ENCODE measurements at regions not wholly inside any gene's neighbourhood (a gene's known extent, or its start where the extent isn't known, plus 50 kb on each side); places are given as distances from the start of the nearest gene placed in this dataset.

DNA sequence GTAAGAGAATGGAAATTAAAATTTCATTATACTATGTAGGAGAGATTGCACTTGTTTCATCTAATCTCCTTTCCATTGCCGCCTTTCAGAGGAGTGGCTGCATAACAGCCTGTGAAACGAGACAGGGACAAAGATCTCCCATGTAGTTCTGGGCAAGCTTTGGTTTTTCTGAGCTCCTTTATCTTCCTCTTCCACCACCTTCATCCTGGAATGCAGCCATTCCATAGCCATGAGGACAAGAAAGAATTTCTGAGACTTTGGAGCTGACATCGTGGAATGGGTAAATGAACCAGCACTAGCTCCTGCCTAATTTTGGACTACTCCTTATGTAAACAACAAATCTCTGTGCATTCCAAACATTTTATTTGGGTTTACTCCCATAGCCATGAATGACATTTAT, 1587.3 kb upstream of the TENM3 start:
- no peak for DNase-seq (ENCODE audit: low spot score)

GRCh38 chr4:180657881-180658280, 1585.3 kb upstream of the TENM3 start:
- no peak for DNase-seq (ENCODE audit: low spot score)

DNA sequence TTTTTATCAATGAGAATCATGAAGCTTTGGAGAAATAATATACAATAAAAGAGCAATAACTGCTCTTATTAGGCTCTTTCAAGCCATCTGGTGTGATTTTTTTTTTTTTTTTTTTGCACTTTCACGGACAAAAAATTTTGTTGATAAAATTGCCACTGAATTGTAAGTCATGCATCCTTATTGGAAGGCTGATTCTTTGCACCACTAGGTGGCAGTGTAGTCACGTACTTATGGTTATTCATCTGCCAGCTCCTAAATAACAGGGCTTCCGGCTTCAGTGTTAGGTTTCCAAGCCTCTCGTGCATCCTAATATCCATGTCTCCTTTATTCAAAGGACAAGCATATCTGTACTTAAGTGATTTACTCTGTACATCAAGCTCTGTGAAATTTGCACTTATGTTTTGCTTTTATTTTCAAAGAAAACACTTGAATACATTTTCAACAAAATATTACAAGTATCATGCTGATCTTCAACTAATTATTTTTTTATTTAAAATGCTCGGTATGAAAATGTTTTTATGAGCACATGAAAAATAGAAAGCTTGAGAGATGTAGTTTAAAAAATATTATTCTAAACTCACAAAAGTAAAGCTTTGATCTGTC, 1578.3 kb upstream of the TENM3 start:
- DNase-seq (ENCODE audit: low spot score), result peak; percentile 80

DNA sequence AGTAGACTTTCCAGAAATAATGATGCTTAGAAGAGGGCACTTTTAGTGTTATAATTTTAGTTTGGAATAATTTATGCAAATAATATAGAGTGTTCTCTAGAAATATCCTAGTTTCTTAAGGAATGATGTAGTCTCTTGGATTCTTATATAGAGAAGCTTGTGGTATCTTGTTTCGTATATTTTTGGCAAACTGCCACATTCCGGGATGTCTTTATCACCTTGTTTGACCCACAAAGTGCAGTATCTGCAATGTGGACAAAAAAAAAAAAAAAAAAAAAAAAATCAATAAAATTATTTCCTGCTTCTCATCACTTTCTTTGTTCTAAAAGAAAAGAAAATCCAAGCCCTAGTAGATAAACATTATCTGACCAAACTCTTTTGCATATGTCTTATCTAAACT, 1577.7 kb upstream of the TENM3 start:
- no peak for DNase-seq (ENCODE audit: low spot score)

DNA sequence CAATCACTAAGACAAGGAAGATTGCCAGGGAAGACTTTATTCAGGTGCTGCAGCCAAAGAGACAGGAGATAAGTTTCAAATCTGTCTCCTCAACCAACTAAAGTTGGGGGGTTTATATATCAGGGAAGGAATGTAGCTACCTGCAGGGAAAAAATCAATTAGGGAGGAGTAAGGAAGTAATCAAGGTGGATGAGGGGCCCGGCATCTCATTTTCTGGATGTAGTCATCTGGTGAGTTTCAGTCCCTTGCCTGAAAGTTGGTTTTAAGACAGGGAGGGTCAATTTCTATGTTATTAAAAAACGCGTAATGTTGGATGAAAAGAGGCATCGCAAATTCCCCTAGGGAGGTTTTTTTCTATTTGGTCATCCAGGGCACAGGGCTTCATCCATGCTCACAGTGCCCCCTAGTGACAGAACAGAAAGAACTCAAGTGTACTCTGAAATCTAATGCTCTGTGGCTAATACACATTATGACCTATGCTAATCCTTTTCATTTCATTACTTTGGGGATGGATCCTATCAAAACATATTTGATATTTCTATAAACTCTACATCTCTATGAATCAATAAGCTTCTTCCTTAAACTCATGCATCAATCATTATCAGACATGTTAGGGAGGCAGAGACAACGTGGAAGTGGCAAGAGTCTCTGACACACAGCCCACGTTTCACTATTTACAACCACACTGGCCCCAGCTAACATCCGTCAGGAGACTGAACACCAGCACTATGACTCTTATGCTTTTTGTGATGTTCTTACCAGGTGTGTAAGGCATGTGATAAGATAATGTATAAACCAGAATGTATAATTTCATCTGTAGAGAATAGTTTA, 1577.0 kb upstream of the TENM3 start:
- DNase-seq (ENCODE audit: low spot score), result peak; percentile 76

GRCh38 chr4:180668732-180669131, 1574.5 kb upstream of the TENM3 start:
- no peak for DNase-seq (ENCODE audit: low spot score)

GRCh38 chr4:180669680-180670079, 1573.5 kb upstream of the TENM3 start:
- no peak for DNase-seq (ENCODE audit: low spot score)

DNA sequence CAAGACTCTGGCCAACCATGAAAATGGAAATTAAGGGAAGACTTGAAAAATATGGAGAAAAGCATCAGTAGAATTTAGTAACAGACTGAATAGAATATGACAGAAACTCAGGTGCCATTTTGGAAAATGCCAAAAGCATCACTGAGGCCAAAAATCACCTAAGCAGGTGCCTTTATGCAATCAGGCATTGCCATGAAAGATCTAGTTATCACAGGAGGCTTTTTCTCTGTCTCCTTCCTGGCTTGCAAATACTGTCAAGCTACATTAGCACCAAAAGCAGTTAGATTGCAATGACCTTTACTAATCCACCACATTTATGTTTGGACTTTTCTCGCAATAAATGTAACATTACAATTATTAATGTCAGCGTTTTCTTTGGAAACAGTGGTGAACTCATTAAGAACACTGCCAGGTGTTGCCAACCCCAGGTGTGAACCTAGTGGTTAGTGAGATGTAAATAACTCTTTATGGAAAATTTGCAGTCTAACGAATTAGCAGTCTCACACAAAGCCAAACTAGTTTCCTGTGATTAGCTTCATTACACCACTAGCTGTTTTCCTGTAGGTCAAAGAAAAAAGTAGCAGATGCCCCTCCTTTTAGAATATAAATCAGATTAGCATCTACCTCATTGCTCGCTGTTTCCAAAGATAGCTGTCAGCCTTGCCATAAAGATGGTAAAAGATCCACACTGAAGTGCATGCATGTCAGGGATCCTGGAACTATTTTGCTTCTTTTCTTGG, 1568.4 kb upstream of the TENM3 start:
- DNase-seq (ENCODE audit: low spot score), result no peak

DNA sequence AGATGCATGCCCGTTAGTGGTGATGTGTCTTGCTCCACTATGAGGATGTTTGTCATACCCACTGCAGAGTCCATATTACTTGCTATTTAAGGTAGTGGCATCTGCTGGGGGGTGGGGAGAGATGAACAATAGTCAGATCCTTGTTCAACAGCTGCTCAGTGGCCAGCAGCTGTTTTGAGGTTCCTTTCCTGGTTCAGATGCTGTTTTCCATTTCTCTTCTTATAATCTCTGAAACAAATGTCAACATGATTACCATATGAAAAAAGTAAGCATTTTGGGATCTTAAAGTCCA, 1567.9 kb upstream of the TENM3 start:
- DNase-seq (ENCODE audit: low spot score), result no peak

- DNase-seq (ENCODE audit: low spot score), result no peak
These were observed 1562.9 kb upstream of the TENM3 start for GRCh38 chr4:180680305-180680704.

- no peak for DNase-seq (ENCODE audit: low spot score)
These were observed 1560.4 kb upstream of the TENM3 start for GRCh38 chr4:180682776-180683175.

DNA sequence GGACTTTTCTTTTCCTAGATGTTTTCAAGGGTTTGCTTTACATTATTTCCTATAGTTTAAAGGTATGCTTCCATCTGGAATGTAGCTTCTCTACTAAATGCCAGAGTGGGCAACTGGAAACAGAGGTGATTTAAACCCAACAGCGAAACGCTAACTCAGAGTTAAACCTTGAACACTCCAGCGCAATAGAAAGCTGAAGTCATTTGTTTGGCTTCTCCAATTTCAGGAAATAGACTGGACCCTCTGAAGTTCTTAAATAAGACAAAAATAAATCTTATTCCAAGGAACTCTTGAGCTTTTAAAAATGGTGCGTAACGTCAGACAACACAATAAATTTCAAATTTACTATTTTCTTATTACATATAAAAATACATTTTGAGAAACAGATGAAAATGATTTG, 1560.0 kb upstream of the TENM3 start:
- no peak for DNase-seq (ENCODE audit: low spot score)

- no peak for DNase-seq (ENCODE audit: low spot score)
These were observed 1554.7 kb upstream of the TENM3 start for GRCh38 chr4:180688480-180688879.

GRCh38 chr4:180694875-180695274, 1548.3 kb upstream of the TENM3 start:
- no peak for DNase-seq (ENCODE audit: low spot score)

DNA sequence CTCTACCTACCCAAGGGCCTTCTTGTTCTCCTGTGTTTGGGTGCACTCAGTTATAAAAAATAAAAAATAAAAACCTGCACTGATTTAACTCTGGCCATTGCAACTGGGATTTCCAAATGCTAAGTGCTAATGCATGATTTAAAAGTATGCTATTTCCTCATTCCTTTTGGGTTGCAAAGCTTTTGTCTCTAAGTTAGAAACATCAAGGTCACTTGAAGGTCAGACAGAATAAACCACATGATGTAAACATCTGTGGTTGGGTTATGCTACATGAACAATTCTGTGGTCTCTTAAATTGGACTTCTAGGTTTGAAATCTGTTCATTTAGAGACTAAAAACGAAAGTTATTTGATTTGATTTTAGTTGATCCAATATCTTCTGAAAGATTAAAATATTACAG, 1547.4 kb upstream of the TENM3 start:
- no peak for DNase-seq (ENCODE audit: low spot score)

DNA sequence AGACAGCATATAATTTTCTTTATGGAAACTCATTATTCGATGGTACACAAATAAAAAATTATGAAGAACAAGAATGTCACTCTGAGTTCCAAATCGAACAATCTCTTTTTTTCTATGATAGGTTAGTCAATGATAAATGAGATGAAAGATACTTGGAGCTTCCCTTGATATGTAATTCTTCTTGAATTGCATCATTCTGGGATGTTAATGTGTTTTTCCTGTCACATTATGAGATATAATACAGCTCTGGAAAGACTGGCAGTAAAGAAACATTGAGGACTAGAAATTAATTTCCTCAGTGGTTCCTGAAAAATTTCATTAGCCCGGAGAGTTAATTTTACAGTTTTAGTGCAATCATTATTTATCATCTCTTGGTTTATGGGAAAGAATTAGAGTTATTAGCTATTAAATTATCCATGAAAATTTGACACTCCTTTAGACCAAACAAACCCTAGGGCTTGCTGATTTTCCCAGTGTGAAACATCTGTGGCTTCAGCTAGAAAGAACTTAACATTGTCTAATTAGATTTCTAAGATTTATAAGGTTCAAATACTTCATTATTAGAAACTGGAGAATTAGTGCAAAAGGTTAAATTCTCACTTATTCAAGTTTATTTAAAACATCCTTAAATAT, 1546.6 kb upstream of the TENM3 start:
- no peak for DNase-seq (ENCODE audit: low spot score)

- no peak for DNase-seq (ENCODE audit: low spot score)
These were observed 1544.5 kb upstream of the TENM3 start for GRCh38 chr4:180698550-180699195.

DNA sequence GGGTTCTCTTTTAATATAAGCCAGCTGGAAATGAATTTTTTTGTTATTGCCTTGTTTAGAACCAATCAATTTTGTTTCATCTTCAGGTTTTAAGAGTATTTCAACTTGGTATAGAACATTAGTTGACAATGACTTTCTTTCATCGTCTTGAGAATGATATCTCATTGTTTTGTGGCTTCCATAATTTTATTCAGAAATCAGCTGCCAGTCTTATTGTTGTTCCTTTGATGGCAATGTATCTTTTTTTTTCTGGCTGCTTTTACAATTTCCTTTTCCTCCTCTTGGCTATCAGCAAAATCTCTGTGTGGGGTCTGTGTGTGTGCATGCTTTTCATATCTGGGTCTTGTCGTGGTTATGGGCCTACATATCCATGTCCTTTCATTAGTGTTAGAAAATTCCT, 1536.4 kb upstream of the TENM3 start:
- DNase-seq (ENCODE audit: low spot score), result no peak

- no peak for DNase-seq (ENCODE audit: low spot score)
These were observed 1532.4 kb upstream of the TENM3 start for GRCh38 chr4:180710628-180711337.

DNA sequence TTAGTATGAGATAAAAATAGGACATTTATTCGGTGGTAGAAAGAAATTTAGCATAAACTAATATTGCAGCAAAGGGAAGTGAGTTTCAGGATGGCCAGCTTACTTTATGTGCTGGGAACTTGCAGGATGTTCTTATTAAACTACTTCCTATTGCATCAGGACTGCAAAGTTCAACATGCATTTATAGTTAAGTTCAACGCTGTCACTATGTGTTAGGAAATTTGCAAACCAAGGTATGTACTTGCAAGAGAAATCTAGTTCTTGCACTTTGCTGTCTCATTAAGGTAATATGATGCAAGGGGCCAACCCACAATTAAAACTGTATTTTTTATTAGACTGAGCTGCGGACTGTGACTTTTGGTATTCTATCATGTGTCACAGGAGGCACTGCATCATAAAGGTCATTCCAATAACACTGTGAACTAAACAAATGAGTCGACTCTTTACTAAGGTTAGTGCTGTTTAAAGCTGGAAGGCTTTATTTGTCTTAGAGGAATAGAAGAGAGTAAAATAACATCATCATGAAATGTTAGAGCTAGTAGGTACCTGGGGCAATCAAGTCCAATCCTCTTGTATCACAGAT, 1525.7 kb upstream of the TENM3 start:
- no peak for DNase-seq (ENCODE audit: low spot score)

GRCh38 chr4:180721356-180721755, 1521.8 kb upstream of the TENM3 start:
- DNase-seq (ENCODE audit: low spot score), result no peak

Data from RKO (cell line).